ENCODE measurements at regions not wholly inside any gene's neighbourhood (a gene's known extent, or its start where the extent isn't known, plus 50 kb on each side); places are given as distances from the start of the nearest gene placed in this dataset.

DNA sequence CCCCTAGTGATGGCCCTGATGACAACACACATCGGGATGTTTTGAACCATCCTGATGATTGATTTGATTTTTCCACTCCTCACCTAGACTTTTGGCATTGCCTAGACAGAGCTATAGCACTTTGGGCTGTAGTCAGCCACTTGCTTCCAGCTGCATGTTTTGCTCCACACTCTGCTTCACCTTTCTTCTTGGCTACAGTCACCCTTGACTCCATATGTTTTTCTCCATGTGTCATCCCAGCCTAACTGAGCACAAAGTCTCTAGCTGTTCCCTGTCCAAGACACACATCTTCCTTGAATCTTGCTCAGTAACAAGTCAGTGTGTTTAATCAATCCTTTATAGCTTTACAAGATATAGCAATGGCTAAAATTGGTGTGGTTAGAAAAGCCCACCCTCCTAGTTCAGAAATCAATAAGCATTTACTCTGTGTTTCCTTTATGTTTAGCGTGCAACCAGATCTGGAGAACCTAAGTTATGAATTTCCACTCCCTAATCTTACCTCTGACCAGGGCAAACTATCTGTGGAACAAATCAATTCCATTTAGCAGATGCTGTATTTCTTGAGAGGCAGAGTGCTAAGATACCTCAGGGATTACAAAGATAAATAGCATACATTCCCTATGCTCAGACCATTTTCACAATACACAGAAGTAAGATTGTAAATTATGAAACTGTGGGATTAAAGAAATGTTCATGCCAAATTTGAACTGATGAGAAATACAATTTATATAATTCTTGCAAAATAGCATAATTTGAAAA is 98.4 kb upstream of the LYPLAL1 start:
- TF ChIP-seq POLR2A (IDR thresholded peaks at IDR 0.05; ENCODE audit: low read length) (no peak), GATA1 (IDR thresholded peaks at IDR 0.05; ENCODE audit: low read depth, low read length) (no peak)
